EH (cell line): ENCODE measurements at regions not wholly inside any gene's neighbourhood (a gene's known extent, or its start where the extent isn't known, plus 50 kb on each side); places are given as distances from the start of the nearest gene placed in this dataset.

ENCODE experiments used
- DNase-seq: peaks from one replicate; pipeline ENCODE4 v3.0.0-alpha.2; 2015; ENCODE audit warnings: low read depth

DNA sequence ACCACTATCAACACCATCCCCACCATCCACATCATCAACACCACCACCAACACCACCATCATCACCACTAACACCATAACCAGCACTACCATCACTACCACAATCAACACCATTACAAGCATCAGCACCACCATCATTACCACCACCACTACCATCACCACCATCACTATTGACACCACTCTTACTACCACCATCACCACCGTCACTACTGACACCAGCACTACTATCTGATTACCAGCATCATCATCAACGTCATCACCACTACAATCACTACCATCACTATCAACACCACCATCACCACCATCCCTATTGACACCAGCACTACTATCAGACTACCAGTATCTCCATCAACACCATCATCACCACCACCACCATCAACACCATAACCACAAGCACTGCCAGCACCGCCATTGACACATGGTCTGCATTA, 106.1 kb upstream of the RUNX3 start:
- no peak for DNase-seq

DNA sequence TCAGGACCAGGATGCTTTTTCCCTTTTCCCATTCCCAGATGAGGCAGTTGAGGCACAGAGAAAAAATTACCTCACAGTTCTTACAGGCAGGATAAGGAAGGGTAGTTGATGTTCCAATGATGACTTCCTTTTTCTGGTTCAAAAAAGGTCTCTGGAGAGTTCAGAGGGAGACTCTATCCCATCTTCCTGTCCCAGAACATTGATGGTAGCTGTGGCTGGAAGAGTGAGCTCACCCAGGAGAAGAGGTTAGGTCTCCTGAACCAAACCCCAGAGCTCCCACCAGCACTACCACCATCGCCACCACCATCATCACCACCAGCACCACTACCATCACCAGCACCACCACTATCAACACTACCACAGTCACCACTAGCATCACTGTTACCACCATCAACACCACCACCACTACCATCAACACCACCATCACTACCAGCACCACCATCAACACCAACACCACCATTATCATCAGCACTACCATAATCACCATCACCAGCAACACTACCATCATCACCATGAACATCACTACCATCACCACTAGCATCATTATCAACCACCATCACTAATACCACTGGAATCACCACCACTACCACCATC, 105.5 kb upstream of the RUNX3 start:
- no peak for DNase-seq

DNA sequence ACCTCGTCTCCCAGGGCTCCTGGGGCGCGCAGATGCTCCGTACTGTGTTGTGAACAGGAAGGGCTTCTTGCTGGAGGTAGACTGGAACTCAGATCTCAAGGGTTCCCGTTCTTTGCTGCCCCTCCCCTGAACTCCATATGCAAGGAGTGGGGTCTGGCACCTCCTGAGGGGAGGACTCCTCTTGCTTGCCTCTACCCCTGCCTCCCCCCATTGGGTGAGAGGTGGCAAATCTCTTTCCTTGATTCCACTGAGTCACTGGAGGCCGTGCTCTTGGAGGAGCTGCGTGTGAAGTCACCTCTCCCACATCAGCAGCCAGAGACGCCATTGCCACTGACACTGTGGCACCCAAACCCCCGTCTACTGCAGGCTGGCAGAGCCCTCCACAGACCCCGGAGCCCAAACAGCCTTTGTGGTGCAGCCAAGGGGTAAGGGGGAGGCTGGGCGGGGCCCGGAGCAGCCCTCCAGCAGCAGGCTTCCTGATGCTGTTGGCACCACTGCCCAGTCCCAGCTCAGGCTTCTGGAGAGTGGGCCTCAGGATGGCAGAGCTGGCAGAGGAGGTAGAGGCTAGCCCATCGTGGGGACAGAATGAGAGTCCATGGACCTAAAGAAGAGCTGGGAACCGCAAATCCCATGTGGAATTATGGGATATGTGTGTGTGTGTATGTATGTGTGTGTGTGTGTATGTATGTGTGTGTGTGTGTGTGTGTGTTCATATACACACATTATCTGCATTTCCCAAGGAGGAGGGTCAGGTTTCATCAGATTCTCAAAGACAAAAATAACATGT, 104.9 kb upstream of the RUNX3 start:
- no peak for DNase-seq

DNA sequence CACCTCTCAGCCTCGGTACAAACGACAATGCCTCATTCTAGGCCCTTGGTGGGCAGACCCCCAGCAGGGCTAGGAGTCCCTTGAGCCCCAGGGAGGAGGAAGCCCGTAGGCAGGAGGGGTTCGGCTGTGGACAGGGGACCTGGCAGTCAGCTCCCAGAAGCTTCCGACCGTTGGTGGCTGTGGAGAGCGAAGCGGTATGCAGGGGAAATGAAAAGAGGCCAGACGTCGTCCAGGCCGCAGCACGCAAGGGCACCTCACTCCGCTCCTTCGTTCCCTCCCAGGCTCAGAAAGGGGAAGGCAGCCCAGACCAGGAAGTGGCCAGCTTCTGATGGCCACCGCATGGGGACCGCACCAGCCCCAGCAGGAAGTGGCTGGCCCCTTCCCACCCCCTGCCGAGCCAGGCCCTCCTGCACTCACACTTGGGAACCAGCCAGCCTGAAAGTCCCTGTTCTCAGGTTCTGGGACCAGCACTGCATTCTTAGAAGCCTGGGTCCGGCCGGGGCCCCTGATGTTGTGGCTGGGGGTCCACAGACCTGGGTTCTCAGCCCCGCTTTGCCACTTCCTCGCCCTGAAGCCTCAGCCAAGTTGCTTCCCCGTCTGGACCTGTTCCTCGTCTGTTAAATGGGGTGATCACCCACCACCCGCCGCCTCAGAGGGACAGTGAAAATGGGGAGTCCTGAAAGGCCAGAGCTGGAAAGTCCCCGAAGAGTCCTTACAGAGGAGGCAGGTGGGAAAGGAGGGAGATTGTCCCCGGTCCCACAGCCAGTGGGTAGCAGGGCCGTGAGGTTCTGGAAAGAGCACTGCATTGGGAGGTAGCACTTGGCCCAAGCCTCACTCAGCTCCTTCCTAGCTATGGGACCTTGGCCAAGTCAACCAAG, 104.0 kb upstream of the RUNX3 start:
- peak; percentile 25 for DNase-seq

DNA sequence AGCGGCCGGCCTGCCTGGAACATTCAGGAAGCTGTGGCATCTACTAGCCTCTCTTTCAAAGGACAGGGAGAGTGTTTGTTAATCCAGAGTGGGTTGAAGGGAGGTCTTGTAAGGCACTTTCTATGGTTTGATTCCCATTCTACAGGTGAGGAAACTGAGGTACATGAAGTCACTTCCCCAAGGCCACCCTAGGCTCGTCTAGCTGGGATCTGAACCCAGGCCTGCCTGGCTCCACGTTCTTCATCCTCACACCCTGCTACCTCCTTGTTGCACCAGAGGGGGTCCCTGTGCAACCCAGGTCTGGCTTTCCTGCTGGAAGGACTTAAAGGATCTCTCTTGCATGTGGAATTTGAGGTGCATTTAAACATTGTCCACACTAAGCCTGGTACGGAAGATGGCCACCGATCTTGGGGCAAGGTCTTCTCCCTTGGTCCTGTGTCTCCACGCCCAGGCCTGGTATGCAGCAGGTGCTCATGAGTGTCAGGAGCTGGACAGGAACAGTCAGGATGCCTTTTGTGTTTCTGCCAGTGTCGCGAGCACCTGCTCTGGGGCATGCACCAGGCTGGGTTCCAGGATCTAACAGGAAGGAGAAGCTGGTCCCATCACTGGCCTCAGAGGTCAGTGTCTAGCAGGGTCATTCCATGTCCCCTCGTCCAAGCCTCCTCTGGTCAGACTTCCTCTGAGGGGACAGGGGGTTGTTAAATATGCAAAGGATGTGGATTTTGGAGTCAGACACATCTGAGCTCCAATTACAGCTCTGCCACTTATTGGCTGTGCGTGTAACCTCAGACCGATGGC, 103.2 kb upstream of the RUNX3 start:
- DNase-seq: no peak

DNA sequence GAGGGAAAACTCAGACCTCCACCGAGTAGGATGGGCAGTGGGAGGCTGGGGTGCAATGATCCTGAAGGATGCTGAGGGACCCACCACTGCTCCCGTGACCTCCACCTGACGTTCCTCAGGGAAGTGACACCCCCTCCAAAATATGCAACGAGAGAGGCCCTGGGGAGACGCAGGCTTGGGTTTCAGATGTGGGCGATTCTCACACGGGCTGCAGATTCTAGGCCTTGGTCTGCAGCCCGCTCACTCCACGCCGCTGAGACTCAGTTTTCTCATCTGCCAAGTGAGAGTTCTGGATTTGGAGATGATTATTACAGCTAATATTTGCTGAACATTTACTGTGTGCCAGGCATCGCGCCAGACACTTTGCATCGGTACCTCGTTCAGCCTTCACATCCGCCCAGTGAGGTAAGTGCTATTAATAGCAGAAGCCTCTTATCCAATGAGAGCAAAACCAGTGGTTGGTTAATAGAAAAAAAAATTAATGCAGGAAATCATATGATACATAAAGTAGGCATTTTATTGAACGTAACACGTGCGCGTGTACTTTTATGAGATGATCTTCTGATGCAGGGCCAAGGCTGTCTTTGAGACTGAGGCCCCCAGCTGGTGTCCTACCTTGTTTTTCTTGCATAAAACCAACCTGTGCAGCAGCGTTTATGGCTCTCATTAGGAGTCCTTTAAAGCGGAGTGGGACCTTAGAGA, 102.0 kb upstream of the RUNX3 start:
- DNase-seq: peak; percentile 67

DNA sequence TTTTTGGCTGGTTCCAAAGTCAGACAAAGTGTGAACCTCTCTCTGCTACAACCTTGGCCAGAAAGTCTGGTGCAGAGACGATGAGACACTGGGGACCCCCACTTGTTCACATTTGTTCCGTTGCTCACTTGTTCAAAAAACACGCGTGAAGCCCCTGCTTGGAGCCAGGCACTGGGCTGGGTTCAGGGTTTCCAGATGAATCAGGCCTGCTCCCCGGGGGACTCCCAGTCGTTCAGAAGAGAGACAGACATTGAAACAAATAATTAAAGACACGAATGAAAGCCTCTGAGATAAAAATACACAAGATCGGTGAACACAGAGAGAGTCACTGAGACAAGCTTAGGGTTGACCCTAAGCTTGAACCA, 101.5 kb upstream of the RUNX3 start:
- no peak for DNase-seq

DNA sequence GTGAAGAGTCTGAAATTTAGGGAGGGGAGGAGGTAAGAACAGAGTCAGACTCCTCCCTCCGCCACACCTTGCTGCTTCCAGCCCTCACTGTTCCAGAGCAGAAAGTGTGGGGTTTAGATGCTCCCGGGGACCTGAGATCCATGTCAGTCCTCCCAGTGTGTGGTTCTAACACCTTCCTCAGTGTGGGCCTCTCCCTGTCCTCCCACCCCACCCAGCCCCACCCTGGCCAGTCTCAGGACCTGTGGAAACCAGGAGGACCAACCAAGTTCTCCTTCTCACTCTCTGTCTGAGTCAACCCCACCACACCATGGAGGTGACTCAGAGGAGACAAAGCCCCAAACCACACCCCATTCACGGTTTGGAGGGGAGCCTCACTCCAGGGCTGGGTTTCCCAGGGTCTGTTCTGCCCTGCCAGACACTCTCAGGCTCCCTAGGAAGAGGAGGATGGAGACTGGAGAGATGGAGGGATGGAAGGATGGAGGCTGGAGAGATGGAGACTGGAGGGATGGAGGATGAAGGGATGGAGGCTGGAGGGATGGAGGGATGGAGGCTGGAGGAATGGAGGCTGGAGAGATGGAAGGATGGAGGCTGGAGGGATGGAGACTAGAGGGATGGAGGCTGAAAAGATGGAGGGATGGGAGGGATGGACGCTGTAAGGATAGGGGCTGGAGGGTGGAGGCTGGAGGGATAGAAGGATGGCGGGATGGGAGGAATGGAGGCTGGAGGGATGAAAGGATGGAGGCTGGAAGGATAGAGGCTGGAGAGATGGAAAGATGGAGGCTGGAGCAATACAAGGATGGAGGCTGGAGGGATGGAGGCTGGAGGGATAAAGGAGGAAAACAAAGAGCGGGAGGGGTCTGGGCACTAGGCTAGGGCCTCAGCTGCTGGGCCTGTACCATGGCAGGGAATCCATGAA, 100.9 kb upstream of the RUNX3 start:
- peak; percentile 67 for DNase-seq

DNA sequence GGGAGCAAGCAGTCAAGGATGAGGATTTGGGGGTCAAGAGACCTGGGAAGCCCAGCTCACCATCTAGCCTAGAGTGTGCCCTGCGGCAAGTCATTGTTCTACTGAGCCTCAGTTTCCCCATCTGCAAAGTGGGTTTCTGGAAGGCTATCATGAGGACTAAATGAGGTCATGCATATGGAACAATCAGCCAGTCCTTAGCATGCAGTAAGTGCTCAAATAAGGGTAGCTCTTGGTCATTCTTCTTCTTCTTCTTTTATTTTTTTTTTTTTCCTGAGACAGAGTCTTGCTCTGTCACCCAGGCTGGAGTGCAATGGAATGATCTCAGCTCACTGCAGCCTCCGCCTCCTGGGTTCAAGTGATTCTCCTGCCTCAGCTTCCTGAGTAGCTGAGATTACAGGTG, 99.9 kb upstream of the RUNX3 start:
- DNase-seq: no peak

DNA sequence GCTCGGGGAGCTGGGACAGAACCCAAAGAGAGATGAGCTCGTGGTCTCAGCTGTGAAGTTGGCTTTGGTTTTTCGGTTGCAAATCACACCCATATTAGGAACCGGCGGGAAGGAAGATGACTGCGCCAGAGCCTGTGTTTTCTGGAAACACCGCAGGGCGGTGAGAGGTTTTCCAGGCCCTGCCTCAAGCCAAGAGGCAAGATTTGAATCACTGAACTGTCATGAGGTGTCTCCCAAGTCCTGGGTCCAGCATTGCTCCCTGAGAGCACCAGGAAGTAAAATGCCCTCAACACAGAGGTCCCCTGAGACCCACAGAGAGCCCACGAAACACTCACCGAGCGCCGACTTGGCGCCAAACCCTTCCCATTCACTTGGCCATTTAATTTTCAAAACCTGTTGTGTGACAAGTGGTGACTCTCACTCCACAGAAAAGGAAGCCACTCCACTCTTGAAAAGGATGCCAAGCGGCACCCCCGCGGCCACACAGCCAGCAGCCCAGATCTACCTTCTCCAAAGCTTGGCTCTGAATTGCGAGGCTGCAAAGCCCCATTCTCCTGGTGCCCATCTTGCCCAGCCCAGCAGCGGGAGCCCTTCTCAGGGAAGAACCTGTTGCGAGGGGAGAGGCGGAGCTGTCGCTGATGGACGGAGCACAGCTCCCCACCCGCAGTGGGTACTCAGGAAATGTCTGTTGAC, 99.0 kb upstream of the RUNX3 start:
- no peak for DNase-seq

DNA sequence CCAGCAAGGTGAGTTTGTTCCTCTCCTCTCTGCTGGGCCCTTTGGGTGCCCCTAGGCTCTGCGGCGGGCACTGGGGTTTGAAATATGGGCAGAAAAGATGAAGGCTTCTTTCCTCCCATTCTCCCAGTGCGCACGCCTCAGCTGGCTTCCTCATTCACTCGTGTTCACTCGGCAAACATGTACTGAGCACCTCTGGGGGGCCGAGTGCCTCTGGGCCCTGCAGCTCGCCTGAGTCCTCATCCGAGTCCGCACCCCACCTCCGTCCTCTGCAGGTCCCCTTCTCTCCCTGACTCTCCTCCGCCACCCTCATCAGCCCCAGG, 98.5 kb upstream of the RUNX3 start:
- DNase-seq: no peak

DNA sequence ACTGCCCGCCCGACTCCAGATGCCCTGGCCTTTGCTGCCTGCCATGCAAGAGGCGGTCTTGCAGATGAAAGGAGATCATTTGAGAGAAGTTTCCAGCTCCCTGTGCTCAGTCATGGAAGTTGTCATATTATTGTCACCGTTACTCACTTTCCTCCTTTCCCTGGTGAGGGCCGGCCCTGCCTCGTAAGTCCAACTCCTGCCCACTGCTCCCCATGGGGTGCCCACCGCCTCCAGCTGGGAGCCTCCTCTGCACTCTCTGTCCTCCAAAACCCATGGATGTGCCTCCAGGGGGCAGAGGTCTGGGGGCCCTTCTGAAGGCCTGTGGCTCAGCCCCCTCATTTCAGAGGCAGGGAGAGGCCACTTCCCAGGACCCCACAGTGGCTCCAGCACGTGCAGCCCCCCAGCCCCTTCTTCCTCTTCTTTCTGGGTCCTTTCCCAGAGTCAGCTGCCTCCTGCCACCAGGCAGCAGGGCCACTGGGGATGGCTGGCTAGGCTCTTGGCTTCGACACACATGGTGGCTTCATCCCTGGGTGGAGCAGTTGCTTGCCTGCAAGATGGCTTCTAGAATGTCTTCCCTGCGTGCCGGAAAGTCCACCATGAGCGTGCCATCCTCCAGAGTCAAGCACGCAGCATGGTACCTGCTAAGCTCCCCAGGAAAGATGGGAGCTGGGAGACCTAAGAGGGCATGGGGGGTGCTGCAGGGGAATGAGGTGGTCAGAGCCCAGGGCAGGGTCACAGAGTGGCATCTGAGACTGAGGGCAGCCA, 97.9 kb upstream of the RUNX3 start:
- DNase-seq: no peak

DNA sequence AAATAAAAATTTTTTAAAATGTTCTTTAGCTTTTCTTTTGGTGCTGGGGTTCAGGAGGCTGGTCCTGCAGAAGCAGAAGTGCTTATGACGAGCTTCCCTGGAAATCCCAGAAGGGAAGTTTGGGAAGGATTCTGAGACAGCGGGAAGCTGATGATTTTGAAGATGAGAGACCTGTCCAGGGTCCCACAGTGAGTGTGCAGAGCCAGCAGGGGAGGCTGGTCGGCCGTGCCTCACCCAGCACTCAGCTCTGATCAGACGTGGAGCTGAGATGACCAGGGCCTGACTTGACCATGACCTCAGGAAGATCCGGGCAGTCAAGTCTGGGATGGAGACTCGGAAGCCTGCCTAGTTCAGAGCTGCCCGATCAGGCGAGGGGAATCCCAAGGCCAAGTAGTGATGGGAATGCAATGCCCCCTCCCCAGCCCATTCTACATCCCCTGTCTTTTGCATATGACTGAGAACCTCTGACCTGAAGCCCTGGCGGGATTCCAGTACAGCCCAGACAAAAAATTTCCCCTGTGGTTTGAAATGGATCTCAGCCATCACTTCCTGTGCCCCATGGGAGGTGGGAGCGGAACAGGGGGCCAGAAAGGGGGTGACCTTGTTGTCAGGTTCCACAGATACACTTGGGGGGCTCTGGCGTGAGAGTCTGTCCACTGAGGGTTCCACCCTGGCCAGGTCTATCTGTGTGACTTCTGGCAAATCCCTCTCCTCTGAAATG, 96.8 kb upstream of the RUNX3 start:
- peak; percentile 27 for DNase-seq

DNA sequence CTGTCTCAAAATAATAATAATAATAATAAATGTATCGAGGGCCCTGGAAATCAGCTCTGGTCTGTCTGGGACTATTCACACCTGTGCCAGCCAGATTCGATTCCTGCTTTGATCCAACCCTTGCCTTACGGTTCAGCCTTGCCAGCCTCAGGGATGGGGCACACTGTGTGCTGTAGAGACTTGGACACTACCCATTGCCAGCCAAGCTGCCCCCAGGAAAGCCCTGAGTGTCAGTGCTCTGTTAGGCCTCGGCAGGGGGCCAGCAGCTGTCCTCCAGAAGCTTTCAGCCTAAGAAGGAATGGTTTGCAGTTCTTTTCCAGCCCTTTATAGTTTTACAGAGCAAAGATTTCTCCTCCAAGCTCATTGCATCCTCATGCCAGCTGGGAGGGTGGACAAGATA, 96.2 kb upstream of the RUNX3 start:
- DNase-seq: no peak

DNA sequence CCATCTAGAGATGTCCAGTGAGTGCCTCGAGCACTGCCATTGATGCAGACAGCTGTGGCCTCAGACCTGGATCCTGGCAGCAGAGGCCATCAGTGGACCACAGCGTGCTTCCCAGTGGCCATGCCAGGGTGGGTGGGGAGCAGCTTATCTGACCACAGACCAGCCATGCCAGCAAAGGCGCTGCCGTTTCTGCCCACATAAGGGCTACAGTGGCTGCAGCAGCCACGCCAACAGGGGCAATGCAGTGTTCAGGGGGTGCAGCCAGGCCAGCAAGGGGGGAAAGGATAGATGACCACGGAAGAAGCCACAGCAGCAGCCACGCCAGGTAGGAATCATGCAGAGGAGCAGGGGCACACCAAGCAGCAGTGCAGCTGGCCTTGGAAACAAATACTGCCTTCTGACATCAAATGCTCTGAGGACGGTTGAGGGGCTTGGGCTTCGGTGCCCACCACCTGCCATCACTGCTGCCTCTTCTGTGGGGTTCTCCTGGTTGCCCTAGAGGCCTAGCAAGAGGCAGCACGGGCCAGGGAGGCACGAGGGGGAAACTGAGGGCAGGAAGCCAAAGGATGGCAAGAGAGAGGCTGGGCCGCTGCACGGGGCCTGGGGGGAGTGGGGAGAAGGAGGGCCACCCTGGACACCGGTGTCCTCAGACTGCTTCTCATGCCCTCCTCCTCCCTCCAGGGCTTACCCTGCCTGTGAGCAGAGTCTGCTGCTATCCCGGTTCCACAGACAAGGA, 94.7 kb upstream of the RUNX3 start:
- no peak for DNase-seq

DNA sequence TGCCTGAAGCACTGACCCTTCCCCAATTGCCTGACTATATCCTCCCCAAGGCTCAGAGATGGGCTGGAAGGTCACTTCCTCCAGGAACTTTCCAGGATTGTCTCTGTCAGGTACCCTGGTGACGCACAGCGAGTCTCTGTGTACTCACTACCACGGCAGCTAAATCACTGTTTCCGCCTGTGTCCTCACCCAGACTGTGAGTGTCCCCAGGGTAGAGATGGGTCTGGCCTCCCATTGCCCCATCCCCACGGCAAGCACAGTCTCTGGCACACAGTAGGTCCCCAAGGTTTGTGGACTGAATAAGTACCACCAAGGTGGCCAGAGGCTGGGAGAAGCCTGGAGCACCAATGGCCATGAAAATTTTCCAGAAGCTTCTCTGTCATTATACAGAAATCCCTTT, 93.8 kb upstream of the RUNX3 start:
- no peak for DNase-seq

DNA sequence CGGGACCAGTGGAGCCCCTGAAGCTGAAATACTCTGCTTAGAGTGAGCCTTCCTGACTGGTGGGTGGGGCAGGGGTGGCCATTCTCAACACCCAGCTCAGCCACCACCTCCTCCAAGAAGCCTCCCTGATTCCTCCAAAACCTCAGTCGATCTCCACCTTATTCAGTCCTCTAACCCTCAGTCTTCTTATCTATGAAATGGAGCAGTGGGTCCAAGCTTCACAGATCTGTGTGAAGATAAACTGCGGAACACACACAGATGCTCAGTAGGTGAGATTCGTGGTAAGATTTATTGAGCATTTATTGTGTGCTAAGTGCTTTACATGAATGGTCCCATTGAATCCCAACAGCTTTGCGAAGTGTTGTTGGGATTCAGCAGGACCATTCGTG, 93.1 kb upstream of the RUNX3 start:
- DNase-seq: no peak
